ENCODE measurements at regions not wholly inside any gene's neighbourhood (a gene's known extent, or its start where the extent isn't known, plus 50 kb on each side); places are given as distances from the start of the nearest gene placed in this dataset.

- no peak for DNase-seq
These were observed 264.2 kb downstream of the ZSWIM6 start for GRCh38 chr5:61596265-61596664.

- no peak for DNase-seq
These were observed 265.6 kb downstream of the ZSWIM6 start for GRCh38 chr5:61597684-61598083.

- DNase-seq: no peak
These were observed 266.1 kb downstream of the ZSWIM6 start for GRCh38 chr5:61598126-61598525.

- DNase-seq: peak; percentile 3 to 33
These were observed 267.5 kb downstream of the ZSWIM6 start for GRCh38 chr5:61599370-61600122.

GRCh38 chr5:61600123-61600444 lies 268.0 kb downstream of the ZSWIM6 start:
- DNase-seq: no peak

- no peak for DNase-seq
These were observed 269.0 kb downstream of the ZSWIM6 start for GRCh38 chr5:61600945-61601511.

- no peak for DNase-seq
These were observed 271.3 kb downstream of the ZSWIM6 start for GRCh38 chr5:61603211-61603908.

- no peak for DNase-seq
These were observed 272.3 kb downstream of the ZSWIM6 start for GRCh38 chr5:61604076-61605025.

- DNase-seq: no peak
These were observed 278.0 kb downstream of the ZSWIM6 start for GRCh38 chr5:61609840-61610677.

GRCh38 chr5:61610678-61611024 lies 278.6 kb downstream of the ZSWIM6 start:
- no peak for DNase-seq

GRCh38 chr5:61612431-61612830 lies 280.4 kb downstream of the ZSWIM6 start:
- DNase-seq: no peak

- no peak for DNase-seq
These were observed 281.6 kb downstream of the ZSWIM6 start for GRCh38 chr5:61613679-61614078.

- no peak for DNase-seq
These were observed 282.5 kb downstream of the ZSWIM6 start for GRCh38 chr5:61614606-61615005.

- no peak for DNase-seq
These were observed 285.0 kb downstream of the ZSWIM6 start for GRCh38 chr5:61617039-61617438.

- no peak for DNase-seq
These were observed 286.0 kb downstream of the ZSWIM6 start for GRCh38 chr5:61617995-61618525.

- no peak for DNase-seq
These were observed 286.5 kb downstream of the ZSWIM6 start for GRCh38 chr5:61618577-61618976.

- no peak for DNase-seq
These were observed 287.2 kb downstream of the ZSWIM6 start for GRCh38 chr5:61619289-61619688.

GRCh38 chr5:61619777-61620518 lies 287.9 kb downstream of the ZSWIM6 start:
- no peak for DNase-seq

GRCh38 chr5:61620699-61621182 lies 288.7 kb downstream of the ZSWIM6 start:
- DNase-seq: no peak

GRCh38 chr5:61621202-61621650 lies 289.2 kb downstream of the ZSWIM6 start:
- no peak for DNase-seq

GRCh38 chr5:61622156-61622555 lies 290.1 kb downstream of the ZSWIM6 start:
- DNase-seq: no peak
